ENCODE measurements at regions not wholly inside any gene's neighbourhood (a gene's known extent, or its start where the extent isn't known, plus 50 kb on each side); places are given as distances from the start of the nearest gene placed in this dataset.
A peak's percentile ranks its signal among the peaks of the same experiment; 100 is the strongest.

- H3K9me3 ChIP-seq (replicated peaks): no peaks in the 10 kb centered on the region
- H3K27ac ChIP-seq: no peak overlapping the region
- DNase-seq (ENCODE audit: low read depth in 1 of 2, low spot score in 2 of 2): no peak
- no peaks in the 10 kb centered on the region for H3K4me1 ChIP-seq (replicated peaks)
- no peaks in the 10 kb centered on the region for H3K27me3 ChIP-seq (replicated peaks)
- no peaks in the 10 kb centered on the region for H3K36me3 ChIP-seq
- H3K4me3 ChIP-seq: no peak overlapping the region
These were observed 52.6 kb upstream of the OLFM4 start for GRCh38 chr13:52975969-52976368.

- H3K36me3 ChIP-seq: no peaks in the 10 kb centered on the region
- H3K27me3 ChIP-seq (replicated peaks): no peaks in the 10 kb centered on the region
- DNase-seq (ENCODE audit: low read depth in 1 of 2, low spot score in 2 of 2): no peak
- H3K4me3 ChIP-seq: no peak overlapping the region
- H3K4me1 ChIP-seq (replicated peaks): no peaks in the 10 kb centered on the region
- H3K9me3 ChIP-seq (replicated peaks): no peaks in the 10 kb centered on the region
- H3K27ac ChIP-seq: no peak overlapping the region
These were observed 53.5 kb upstream of the OLFM4 start for GRCh38 chr13:52975161-52975560.

GRCh38 chr13:52974711-52975110 is 53.9 kb upstream of the OLFM4 start:
- Histone ChIP-seq H3K4me1 (replicated peaks) (no peaks in the 10 kb centered on the region), H3K9me3 (replicated peaks) (no peaks in the 10 kb centered on the region), H3K27me3 (replicated peaks) (no peaks in the 10 kb centered on the region), H3K27ac (no peak overlapping the region), H3K4me3 (no peak overlapping the region), H3K36me3 (no peaks in the 10 kb centered on the region)
- no peak for DNase-seq (ENCODE audit: low read depth in 1 of 2, low spot score in 2 of 2)

- H3K27ac ChIP-seq: no peak overlapping the region
- no peaks in the 10 kb centered on the region for H3K9me3 ChIP-seq (replicated peaks)
- no peaks in the 10 kb centered on the region for H3K27me3 ChIP-seq (replicated peaks)
- H3K4me3 ChIP-seq: no peak overlapping the region
- no peak for DNase-seq (ENCODE audit: low read depth in 1 of 2, low spot score in 2 of 2)
- no peaks in the 10 kb centered on the region for H3K36me3 ChIP-seq
- no peaks in the 10 kb centered on the region for H3K4me1 ChIP-seq (replicated peaks)
These were observed 59.2 kb upstream of the OLFM4 start for GRCh38 chr13:52969373-52969772.

- H3K4me1 ChIP-seq (replicated peaks): no peaks in the 10 kb centered on the region
These were observed 60.4 kb upstream of the OLFM4 start for GRCh38 chr13:52968074-52968700.

GRCh38 chr13:52961987-52962386 is 66.6 kb upstream of the OLFM4 start:
- no peak overlapping the region for H3K27ac ChIP-seq
- no peaks in the 10 kb centered on the region for H3K36me3 ChIP-seq
- no peaks in the 10 kb centered on the region for H3K27me3 ChIP-seq (replicated peaks)
- no peaks in the 10 kb centered on the region for H3K9me3 ChIP-seq (replicated peaks)
- DNase-seq (ENCODE audit: low read depth in 1 of 2, low spot score in 2 of 2): no peak
- H3K4me1 ChIP-seq (replicated peaks): no peaks in the 10 kb centered on the region
- no peak overlapping the region for H3K4me3 ChIP-seq

More at GRCh38 chr13:52968074-52968700, 60.4 kb upstream of the OLFM4 start:
- Histone ChIP-seq H3K9me3 (replicated peaks) (no peaks in the 10 kb centered on the region), H3K36me3 (no peaks in the 10 kb centered on the region), H3K4me3 (no peak overlapping the region), H3K27me3 (replicated peaks) (no peaks in the 10 kb centered on the region), H3K27ac (no peak overlapping the region)
- peak; percentile 26 to 53 for DNase-seq (ENCODE audit: low read depth in 1 of 2, low spot score in 2 of 2)

- no peaks in the 10 kb centered on the region for H3K4me1 ChIP-seq (replicated peaks)
- H3K36me3 ChIP-seq: no peaks in the 10 kb centered on the region
- no peak overlapping the region for H3K4me3 ChIP-seq
- H3K9me3 ChIP-seq (replicated peaks): no peaks in the 10 kb centered on the region
- H3K27me3 ChIP-seq (replicated peaks): no peaks in the 10 kb centered on the region
- H3K27ac ChIP-seq: no peak overlapping the region
- no peak for DNase-seq (ENCODE audit: low read depth in 1 of 2, low spot score in 2 of 2)
These were observed 67.2 kb upstream of the OLFM4 start for GRCh38 chr13:52961256-52961910.

GRCh38 chr13:52955472-52955874 is 73.1 kb upstream of the OLFM4 start:
- no peaks in the 10 kb centered on the region for H3K4me1 ChIP-seq (replicated peaks)
- H3K9me3 ChIP-seq (replicated peaks): no peaks in the 10 kb centered on the region
- no peaks in the 10 kb centered on the region for H3K27me3 ChIP-seq (replicated peaks)
- no peaks in the 10 kb centered on the region for H3K36me3 ChIP-seq
- no peak overlapping the region for H3K27ac ChIP-seq
- no peak overlapping the region for H3K4me3 ChIP-seq
- no peak for DNase-seq (ENCODE audit: low read depth in 1 of 2, low spot score in 2 of 2)

- H3K9me3 ChIP-seq (replicated peaks): no peaks in the 10 kb centered on the region
- no peak overlapping the region for H3K4me3 ChIP-seq
- H3K4me1 ChIP-seq (replicated peaks): no peaks in the 10 kb centered on the region
- no peak overlapping the region for H3K27ac ChIP-seq
- no peaks in the 10 kb centered on the region for H3K27me3 ChIP-seq (replicated peaks)
- no peak for DNase-seq (ENCODE audit: low read depth in 1 of 2, low spot score in 2 of 2)
- no peaks in the 10 kb centered on the region for H3K36me3 ChIP-seq
These were observed 73.8 kb upstream of the OLFM4 start for GRCh38 chr13:52954838-52955237.

- Histone ChIP-seq H3K9me3 (replicated peaks) (no peaks in the 10 kb centered on the region), H3K27me3 (replicated peaks) (no peaks in the 10 kb centered on the region), H3K27ac (no peak overlapping the region), H3K4me3 (no peak overlapping the region), H3K36me3 (no peaks in the 10 kb centered on the region), H3K4me1 (replicated peaks) (no peaks in the 10 kb centered on the region)
- DNase-seq (ENCODE audit: low read depth in 1 of 2, low spot score in 2 of 2): no peak
These were observed 78.1 kb upstream of the OLFM4 start for GRCh38 chr13:52950436-52950956.

- H3K36me3 ChIP-seq: no peaks in the 10 kb centered on the region
These were observed 78.9 kb upstream of the OLFM4 start for GRCh38 chr13:52949742-52950141.

GRCh38 chr13:52949044-52949443 is 79.6 kb upstream of the OLFM4 start:
- Histone ChIP-seq H3K4me1 (replicated peaks) (no peaks in the 10 kb centered on the region), H3K27me3 (replicated peaks) (no peaks in the 10 kb centered on the region), H3K27ac (no peak overlapping the region), H3K4me3 (no peak overlapping the region), H3K36me3 (no peaks in the 10 kb centered on the region), H3K9me3 (replicated peaks) (no peaks in the 10 kb centered on the region)
- no peak for DNase-seq (ENCODE audit: low read depth in 1 of 2, low spot score in 2 of 2)

More at GRCh38 chr13:52949742-52950141, 78.9 kb upstream of the OLFM4 start:
- no peak for DNase-seq (ENCODE audit: low read depth in 1 of 2, low spot score in 2 of 2)
- no peaks in the 10 kb centered on the region for H3K27me3 ChIP-seq (replicated peaks)
- H3K9me3 ChIP-seq (replicated peaks): no peaks in the 10 kb centered on the region
- no peak overlapping the region for H3K27ac ChIP-seq
- H3K4me1 ChIP-seq (replicated peaks): no peaks in the 10 kb centered on the region
- no peak overlapping the region for H3K4me3 ChIP-seq

- H3K9me3 ChIP-seq (replicated peaks): no peaks in the 10 kb centered on the region
- H3K4me1 ChIP-seq (replicated peaks): no peaks in the 10 kb centered on the region
- H3K27me3 ChIP-seq (replicated peaks): no peaks in the 10 kb centered on the region
- H3K4me3 ChIP-seq: no peak overlapping the region
- no peaks in the 10 kb centered on the region for H3K36me3 ChIP-seq
- H3K27ac ChIP-seq: no peak overlapping the region
- no peak for DNase-seq (ENCODE audit: low read depth in 1 of 2, low spot score in 2 of 2)
These were observed 80.7 kb upstream of the OLFM4 start for GRCh38 chr13:52947921-52948373.

- no peak for DNase-seq (ENCODE audit: low read depth in 1 of 2, low spot score in 2 of 2)
- Histone ChIP-seq H3K27ac (no peak overlapping the region), H3K4me3 (no peak overlapping the region), H3K9me3 (replicated peaks) (no peaks in the 10 kb centered on the region), H3K36me3 (no peaks in the 10 kb centered on the region), H3K27me3 (replicated peaks) (no peaks in the 10 kb centered on the region), H3K4me1 (replicated peaks) (no peaks in the 10 kb centered on the region)
These were observed 83.3 kb upstream of the OLFM4 start for GRCh38 chr13:52945348-52945747.
